ENCODE measurements at regions not wholly inside any gene's neighbourhood (a gene's known extent, or its start where the extent isn't known, plus 50 kb on each side); places are given as distances from the start of the nearest gene placed in this dataset.

GRCh38 chr9:94178927-94179326, 80.2 kb upstream of the ZNF169 start:
- no peak overlapping the region for H2AFZ ChIP-seq (ENCODE audit: low read depth, low read length)
- H3K79me2 ChIP-seq (replicated peaks; ENCODE audit: insufficient read depth, low read length), result peaks cover 39% of the 10 kb centered on the region
- H3K9me3 ChIP-seq (ENCODE audit: low read length), result no peaks in the 10 kb centered on the region
- H3K27ac ChIP-seq (ENCODE audit: low read length), result no peak overlapping the region
- no peaks in the 10 kb centered on the region for H3F3A ChIP-seq (ENCODE audit: insufficient read depth, low read length, poor library complexity, severe bottlenecking)
- H3K27me3 ChIP-seq (ENCODE audit: insufficient read depth, low read depth, low read length), result no peaks in the 10 kb centered on the region
- H3K4me3 ChIP-seq (ENCODE audit: low read length), result no peak overlapping the region
- H3K9me2 ChIP-seq (ENCODE audit: insufficient read depth, low read length), result no peaks in the 10 kb centered on the region
- peaks cover 8% of the 10 kb centered on the region for H3K36me3 ChIP-seq (ENCODE audit: insufficient read depth, low read length)
- H4K20me1 ChIP-seq (ENCODE audit: insufficient read depth), result peaks cover 9% of the 10 kb centered on the region
- no peak overlapping the region for H3K4me2 ChIP-seq (ENCODE audit: low read length)
- no peak overlapping the region for H3K9ac ChIP-seq (ENCODE audit: low read length)
- TF ChIP-seq POLR2AphosphoS5 (IDR thresholded peaks at IDR 0.05), result no peak
- TF ChIP-seq MXI1 (conservative IDR thresholded peaks at IDR 0.05; ENCODE audit: poor library complexity, severe bottlenecking), result no peak
- no peak for TF ChIP-seq EZH2 (IDR thresholded peaks at IDR 0.05; ENCODE audit: borderline replicate concordance, insufficient read depth, low read length, poor library complexity, severe bottlenecking)
- TF ChIP-seq CTCF (IDR thresholded peaks at IDR 0.05; ENCODE audit: poor library complexity, severe bottlenecking), result no peak
- TF ChIP-seq TAF1 (IDR thresholded peaks at IDR 0.05; ENCODE audit: low read depth), result no peak
- TF ChIP-seq RAD21 (conservative IDR thresholded peaks at IDR 0.05), result no peak
- TF ChIP-seq REST (IDR thresholded peaks at IDR 0.05; ENCODE audit: borderline replicate concordance), result no peak
- no peak for TF ChIP-seq EP300 (conservative IDR thresholded peaks at IDR 0.05; ENCODE audit: poor library complexity, severe bottlenecking)
- no peak for TF ChIP-seq SMC3 (conservative IDR thresholded peaks at IDR 0.05; ENCODE audit: poor library complexity)

GRCh38 chr9:94181408-94182181, 77.5 kb upstream of the ZNF169 start:
- peaks cover 12% of the 10 kb centered on the region for H3K79me2 ChIP-seq (replicated peaks; ENCODE audit: insufficient read depth, low read length)

More at GRCh38 chr9:94181408-94182181, 77.5 kb upstream of the ZNF169 start:
- Histone ChIP-seq H3K9me3 (ENCODE audit: low read length) (no peaks in the 10 kb centered on the region), H3K27ac (ENCODE audit: low read length) (no peak overlapping the region), H2AFZ (ENCODE audit: low read depth, low read length) (no peak overlapping the region), H3K9me2 (ENCODE audit: insufficient read depth, low read length) (no peaks in the 10 kb centered on the region), H3K27me3 (ENCODE audit: insufficient read depth, low read depth, low read length) (no peaks in the 10 kb centered on the region), H3K4me3 (ENCODE audit: low read length) (no peak overlapping the region), H3K4me2 (ENCODE audit: low read length) (no peak overlapping the region), H3K9ac (ENCODE audit: low read length) (no peak overlapping the region), H3K36me3 (ENCODE audit: insufficient read depth, low read length) (peaks cover 8% of the 10 kb centered on the region), H3F3A (ENCODE audit: insufficient read depth, low read length, poor library complexity, severe bottlenecking) (no peaks in the 10 kb centered on the region), H4K20me1 (ENCODE audit: insufficient read depth) (no peaks in the 10 kb centered on the region)
- no peak for TF ChIP-seq POLR2AphosphoS5 (IDR thresholded peaks at IDR 0.05)
- TF ChIP-seq SMC3 (conservative IDR thresholded peaks at IDR 0.05; ENCODE audit: poor library complexity), result no peak
- TF ChIP-seq EP300 (conservative IDR thresholded peaks at IDR 0.05; ENCODE audit: poor library complexity, severe bottlenecking), result no peak
- no peak for TF ChIP-seq RAD21 (conservative IDR thresholded peaks at IDR 0.05)
- no peak for TF ChIP-seq TAF1 (IDR thresholded peaks at IDR 0.05; ENCODE audit: low read depth)
